HepG2 (cell line): ENCODE measurements at regions not wholly inside any gene's neighbourhood (a gene's known extent, or its start where the extent isn't known, plus 50 kb on each side); places are given as distances from the start of the nearest gene placed in this dataset.

ENCODE experiments used
- ATAC-seq: fragments of 200-7000 bp; cut with Tn5 transposase; 3 replicates; pipeline ENCODE4 v1.9.1; 2020; ENCODE audit warnings: mild to moderate bottlenecking, moderate library complexity
- BruUV-seq: library from RNA; stranded (reverse); fragments of 400-500 nt; replicated peaks from 2 replicates; lab custom pipeline; 2021; lab: Mats Ljungman, UMichigan
- CTCF ChIA-PET: fragments of 300-600 bp; formaldehyde crosslinking; extraction: SDS; loops from one replicate; lab custom pipeline; 2021; ENCODE audit warnings: low total read pairs, inconsistent platforms, low intra/inter-chr PET ratio; lab: Yijun Ruan, JAX
- POLR2A ChIA-PET: fragments of 350-600 bp; sonication (Branson Sonifier 250); formaldehyde crosslinking; loops from one replicate; lab custom pipeline; 2020; ENCODE audit warnings: antibody characterized with exemption, inconsistent platforms; lab: Yijun Ruan, JAX
- DNase-seq: peaks from one replicate; pipeline ENCODE4 v3.0.0-alpha.2; 2015; ENCODE audit warnings: low spot score
- FAIRE-seq: peaks from 3 replicates; lab custom pipeline; 2011; peaks lifted over from hg19 to GRCh38; lab: Jason Lieb, UNC
- H2AFZ ChIP-seq: one replicate; pipeline ENCODE4 v1.6.1; 2011; ENCODE audit warnings: low read length, inconsistent platforms
- H3K27ac ChIP-seq: fragments of 300-600 bp; 3 replicates; pipeline ENCODE4 v1.8.0; 2011; ENCODE audit warnings: mixed run types, mild to moderate bottlenecking, mixed read lengths, low read length, inconsistent platforms; ENCODE audit not compliant: insufficient read depth; ENCODE audit errors: extremely low read length
- H3K27me3 ChIP-seq, 2 experiments: fragments of 200-600 bp in 1 of 2; 2 replicates in 1 of 2; 3 replicates in 1 of 2; pipeline versions ENCODE4 v1.6.0 to v1.8.0; 2011; ENCODE audit warnings: low read length in 2 of 2, mild to moderate bottlenecking in 2 of 2, moderate library complexity in 2 of 2, inconsistent platforms in 1 of 2; ENCODE audit not compliant: insufficient read depth in 2 of 2, control insufficient read depth in 1 of 2
- H3K36me3 ChIP-seq, 2 experiments: fragments of 200-600 bp in 1 of 2; replicated peaks in 1 of 2; 2 replicates in 1 of 2; 3 replicates in 1 of 2; pipeline versions ENCODE4 v1.5.1 to v1.8.0; 2011; ENCODE audit warnings: low read length in 2 of 2, inconsistent platforms in 1 of 2; ENCODE audit not compliant: insufficient read depth in 2 of 2, control insufficient read depth in 1 of 2
- H3K4me1 ChIP-seq: 2 replicates; pipeline ENCODE4 v1.5.1; 2012; ENCODE audit warnings: low read length, inconsistent platforms; ENCODE audit not compliant: insufficient read depth
- H3K4me2 ChIP-seq: 2 replicates; pipeline ENCODE4 v1.6.0; 2011; ENCODE audit warnings: low read depth, low read length, inconsistent platforms
- H3K4me3 ChIP-seq, 3 experiments: fragments of 200-600 bp in 1 of 3; sonication (generic), shearing (Covaris generic) in 1 of 3; replicated peaks in 1 of 3; 2 replicates each; pipeline ENCODE4 v1.5.1; 2011 to 2016; ENCODE audit warnings: low read length in 3 of 3, inconsistent platforms in 2 of 3, low read depth in 2 of 3, mild to moderate bottlenecking in 2 of 3, control low read depth in 1 of 3, mixed read lengths in 1 of 3; ENCODE audit not compliant: insufficient read depth in 1 of 3
- H3K79me2 ChIP-seq: one replicate; pipeline ENCODE4 v1.6.1; 2011; ENCODE audit warnings: low read length, inconsistent platforms; ENCODE audit not compliant: insufficient read depth
- H3K9ac ChIP-seq: 2 replicates; pipeline ENCODE4 v1.6.0; 2011; ENCODE audit warnings: mild to moderate bottlenecking, low read depth, low read length, inconsistent platforms; ENCODE audit not compliant: insufficient read depth
- H3K9me3 ChIP-seq: 2 replicates; pipeline ENCODE4 v1.5.1; 2012; ENCODE audit warnings: mild to moderate bottlenecking, low read length
- H4K20me1 ChIP-seq: 2 replicates; pipeline ENCODE4 v1.6.0; 2011; ENCODE audit warnings: inconsistent platforms, mild to moderate bottlenecking, low read length, moderate library complexity; ENCODE audit not compliant: insufficient read depth
- ARNT2 ChIP-seq: sonication (generic); formaldehyde crosslinking; IDR thresholded peaks from 2 replicates; pipeline ENCODE4 v1.8.0; 2022; ENCODE audit warnings: mild to moderate bottlenecking, low read depth, missing genetic modification reagents, moderate library complexity
- CBX5 ChIP-seq: sonication (generic); formaldehyde crosslinking; IDR thresholded peaks from 2 replicates; pipeline ENCODE4 v1.4.0; 2020; ENCODE audit warnings: missing genetic modification reagents, borderline replicate concordance
- GTF2F1 ChIP-seq: fragments of 150-350 bp; IDR thresholded peaks from 2 replicates; pipeline ENCODE4 v1.6.1; 2014; ENCODE audit warnings: low read length
- HMG20A ChIP-seq: IDR thresholded peaks from 2 replicates; pipeline ENCODE4 v1.6.1; 2016; ENCODE audit warnings: borderline replicate concordance
- KMT2B ChIP-seq: IDR thresholded peaks from 2 replicates; pipeline ENCODE4 v1.6.1; 2016; ENCODE audit warnings: missing genetic modification reagents, missing compliant biosample characterization
- NONO ChIP-seq, 2 experiments: fragments of 450-650 bp in 1 of 2; sonication (generic) in 1 of 2; formaldehyde crosslinking in 1 of 2; IDR thresholded peaks in 1 of 2; conservative IDR thresholded peaks in 1 of 2; 2 replicates each; pipeline versions ENCODE4 v1.6.1 to v1.8.0; 2017 to 2022; ENCODE audit warnings: mild to moderate bottlenecking in 1 of 2, missing genetic modification reagents in 1 of 2, moderate library complexity in 1 of 2
- NR3C1 ChIP-seq: sonication (generic); formaldehyde crosslinking; IDR thresholded peaks from 2 replicates; pipeline ENCODE4 v1.4.0; 2020; ENCODE audit warnings: missing genetic modification reagents
- SIX1 ChIP-seq: sonication (generic); formaldehyde crosslinking; IDR thresholded peaks from 2 replicates; pipeline ENCODE4 v1.4.0; 2020; ENCODE audit warnings: missing genetic modification reagents, borderline replicate concordance
- SMAD9 ChIP-seq: sonication (generic); formaldehyde crosslinking; IDR thresholded peaks from 2 replicates; pipeline ENCODE4 v1.5.1; 2020; ENCODE audit warnings: mild to moderate bottlenecking, missing genetic modification reagents
- SRSF4 ChIP-seq: fragments of 200-400 bp; formaldehyde crosslinking; IDR thresholded peaks from one replicate; pipeline ENCODE4 v1.6.1; 2018; ENCODE audit warnings: mild to moderate bottlenecking, low read depth, low read length, moderate library complexity; ENCODE audit not compliant: poor library complexity, severe bottlenecking
- ZFP36L1 ChIP-seq: sonication (generic); formaldehyde crosslinking; IDR thresholded peaks from 2 replicates; pipeline ENCODE4 v1.8.0; 2022; ENCODE audit warnings: mild to moderate bottlenecking, missing genetic modification reagents, moderate library complexity
- ZNF616 ChIP-seq: sonication (generic); formaldehyde crosslinking; IDR thresholded peaks from 2 replicates; pipeline ENCODE4 v1.5.0; 2020; ENCODE audit warnings: low read depth, mild to moderate bottlenecking, missing genetic modification reagents
- ZNF775 ChIP-seq: sonication (generic); formaldehyde crosslinking; IDR thresholded peaks from 2 replicates; pipeline ENCODE4 v1.4.0; 2020; ENCODE audit warnings: missing genetic modification reagents, mild to moderate bottlenecking, moderate library complexity, borderline replicate concordance
- WGBS: methylation state at CpG from one replicate; pipeline ENCODE4 v1.1.6; 2017; ENCODE audit warnings: low lambda C conversion rate; 5-methylcytosine and 5-hydroxymethylcytosine counted together
- in situ Hi-C: cut with HindIII; loops from 2 replicates; pipeline ENCODE4 v1.10.0; 2017; ENCODE audit warnings: low pct_unique_long_range_greater_than_20kb; ENCODE audit not compliant: extremely low pct_ligation_motif_present
- intact Hi-C: fragments of 100-400 bp; cut with micrococcal nuclease; formaldehyde crosslinking; loops from one replicate; pipeline ENCODE4 v1.10.0; 2022; ENCODE audit not compliant: unreplicated experiment
- TF ChIP-seq, protein P1 (sequence below): sonication (generic); formaldehyde crosslinking; IDR thresholded peaks from 2 replicates; pipeline ENCODE4 v1.5.0; 2020; ENCODE audit warnings: mild to moderate bottlenecking, missing genetic modification reagents, borderline replicate concordance
- TF ChIP-seq, protein P2 (sequence below): sonication (generic); formaldehyde crosslinking; conservative IDR thresholded peaks from 2 replicates; pipeline ENCODE4 v1.8.0; 2022; ENCODE audit warnings: mild to moderate bottlenecking, moderate library complexity, missing genetic modification reagents
- TF ChIP-seq, protein P3 (sequence below): IDR thresholded peaks from 2 replicates; pipeline ENCODE4 v1.6.1; 2012; ENCODE audit warnings: inconsistent platforms
- TF ChIP-seq, protein P4 (sequence below): sonication (generic); formaldehyde crosslinking; IDR thresholded peaks from 2 replicates; pipeline ENCODE4 v1.5.0; 2020; ENCODE audit warnings: mild to moderate bottlenecking, low read depth, missing genetic modification reagents, borderline replicate concordance

DNA sequence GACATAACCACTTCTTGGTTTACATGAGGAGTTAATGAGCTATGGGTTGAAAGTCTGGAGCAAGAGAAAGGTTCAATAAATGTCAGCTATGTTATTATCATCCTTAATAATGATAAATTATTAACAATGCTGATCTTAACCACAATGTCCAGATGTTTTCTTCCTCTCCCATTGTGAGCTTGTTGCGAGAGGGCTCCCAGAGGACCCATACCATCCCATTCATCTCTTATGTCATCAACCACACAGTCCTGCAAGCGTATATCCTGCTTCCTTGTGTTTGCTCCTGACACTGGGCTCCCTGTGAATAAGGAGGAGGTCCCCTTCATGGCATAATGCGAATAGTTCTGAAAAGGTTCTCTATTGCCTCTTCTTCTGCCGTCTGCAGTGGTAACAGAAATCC is 266.8 kb downstream of the TLE3 start:
- 12% methylated on average over 4 of the region's 4 CpGs for WGBS
- peaks cover 4 to 39% of the 10 kb centered on the region in 2 experiments; a peak in 2 of 5 replicates for H3K27me3 ChIP-seq
- no peak overlapping the region for H2AFZ ChIP-seq
- TF ChIP-seq HMG20A (CRISPR knock-in tag) = no peak
- TF ChIP-seq NR3C1 (CRISPR knock-in tag) = no peak
- TF ChIP-seq SRSF4 = no peak
- TF ChIP-seq SIX1 (CRISPR knock-in tag) = no peak
- no peak for TF ChIP-seq ZNF775 (CRISPR knock-in tag)
- TF ChIP-seq, protein P1, sequence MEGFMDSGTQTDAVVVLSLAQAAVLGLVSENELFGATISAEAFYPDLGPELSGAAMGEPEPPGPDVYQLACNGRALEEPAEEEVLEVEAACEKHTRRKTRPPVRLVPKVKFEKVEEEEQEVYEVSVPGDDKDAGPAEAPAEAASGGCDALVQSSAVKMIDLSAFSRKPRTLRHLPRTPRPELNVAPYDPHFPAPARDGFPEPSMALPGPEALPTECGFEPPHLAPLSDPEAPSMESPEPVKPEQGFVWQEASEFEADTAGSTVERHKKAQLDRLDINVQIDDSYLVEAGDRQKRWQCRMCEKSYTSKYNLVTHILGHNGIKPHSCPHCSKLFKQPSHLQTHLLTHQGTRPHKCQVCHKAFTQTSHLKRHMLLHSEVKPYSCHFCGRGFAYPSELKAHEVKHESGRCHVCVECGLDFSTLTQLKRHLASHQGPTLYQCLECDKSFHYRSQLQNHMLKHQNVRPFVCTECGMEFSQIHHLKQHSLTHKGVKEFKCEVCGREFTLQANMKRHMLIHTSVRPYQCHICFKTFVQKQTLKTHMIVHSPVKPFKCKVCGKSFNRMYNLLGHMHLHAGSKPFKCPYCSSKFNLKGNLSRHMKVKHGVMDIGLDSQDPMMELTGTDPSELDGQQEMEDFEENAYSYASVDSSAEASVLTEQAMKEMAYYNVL = no peak
- TF ChIP-seq, protein P2, sequence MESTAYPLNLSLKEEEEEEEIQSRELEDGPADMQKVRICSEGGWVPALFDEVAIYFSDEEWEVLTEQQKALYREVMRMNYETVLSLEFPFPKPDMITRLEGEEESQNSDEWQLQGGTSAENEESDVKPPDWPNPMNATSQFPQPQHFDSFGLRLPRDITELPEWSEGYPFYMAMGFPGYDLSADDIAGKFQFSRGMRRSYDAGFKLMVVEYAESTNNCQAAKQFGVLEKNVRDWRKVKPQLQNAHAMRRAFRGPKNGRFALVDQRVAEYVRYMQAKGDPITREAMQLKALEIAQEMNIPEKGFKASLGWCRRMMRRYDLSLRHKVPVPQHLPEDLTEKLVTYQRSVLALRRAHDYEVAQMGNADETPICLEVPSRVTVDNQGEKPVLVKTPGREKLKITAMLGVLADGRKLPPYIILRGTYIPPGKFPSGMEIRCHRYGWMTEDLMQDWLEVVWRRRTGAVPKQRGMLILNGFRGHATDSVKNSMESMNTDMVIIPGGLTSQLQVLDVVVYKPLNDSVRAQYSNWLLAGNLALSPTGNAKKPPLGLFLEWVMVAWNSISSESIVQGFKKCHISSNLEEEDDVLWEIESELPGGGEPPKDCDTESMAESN (CRISPR knock-in tag) = no peak
- TF ChIP-seq GTF2F1 = no peak
- TF ChIP-seq NONO (IDR thresholded peaks at IDR 0.05) = no peak
- TF ChIP-seq NONO (CRISPR knock-in tag; conservative IDR thresholded peaks at IDR 0.05) = no peak
- TF ChIP-seq, protein P3, sequence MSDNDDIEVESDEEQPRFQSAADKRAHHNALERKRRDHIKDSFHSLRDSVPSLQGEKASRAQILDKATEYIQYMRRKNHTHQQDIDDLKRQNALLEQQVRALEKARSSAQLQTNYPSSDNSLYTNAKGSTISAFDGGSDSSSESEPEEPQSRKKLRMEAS = no peak
- no peak for TF ChIP-seq CBX5 (CRISPR knock-in tag)
- TF ChIP-seq KMT2B (CRISPR knock-in tag) = no peak
- TF ChIP-seq ZFP36L1 = no peak
- TF ChIP-seq, protein P4, sequence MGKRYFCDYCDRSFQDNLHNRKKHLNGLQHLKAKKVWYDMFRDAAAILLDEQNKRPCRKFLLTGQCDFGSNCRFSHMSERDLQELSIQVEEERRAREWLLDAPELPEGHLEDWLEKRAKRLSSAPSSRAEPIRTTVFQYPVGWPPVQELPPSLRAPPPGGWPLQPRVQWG = no peak
- no peak for TF ChIP-seq ZNF616 (CRISPR knock-in tag)
- no peak for TF ChIP-seq SMAD9 (CRISPR knock-in tag)
- TF ChIP-seq ARNT2 (CRISPR knock-in tag) = no peak

More for the DNA sequence above, 266.8 kb downstream of the TLE3 start:
- Histone ChIP-seq H3K36me3 (no peaks in the 10 kb centered on the region), H3K4me1 (no peaks in the 10 kb centered on the region), H3K9ac (no peak overlapping the region), H3K9me3 (no peaks in the 10 kb centered on the region), H3K4me3 (no peak overlapping the region), H4K20me1 (0 out of 2 replicates have a peak, but pooled peaks cover 2% of the 10 kb centered on the region), H3K79me2 (no peaks in the 10 kb centered on the region), H3K4me2 (no peak overlapping the region), H3K27ac (no peak overlapping the region)
- no peak for DNase-seq
- no peak for ATAC-seq
- POLR2A ChIA-PET = no interaction called here
- CTCF ChIA-PET = no interaction called here
- no TSS peak for BruUV-seq
- in situ Hi-C loops (no loop called here), intact Hi-C loops (no loop called here)
- no peak for FAIRE-seq
